Prostate gland (tissue), 2 donors: ENCODE measurements at regions not wholly inside any gene's neighbourhood (a gene's known extent, or its start where the extent isn't known, plus 50 kb on each side); places are given as distances from the start of the nearest gene placed in this dataset.

Source experiments
- POLR2AphosphoS5 ChIP-seq: sonication (generic); formaldehyde crosslinking; IDR thresholded peaks from one replicate; pipeline ENCODE4 v1.6.1; 2017; ENCODE audit warnings: antibody characterized with exemption
- TF ChIP-seq, protein P1 (sequence below), 4 experiments: fragments of 200-600 bp in 2 of 4; fragments of 450-650 bp in 2 of 4; sonication (generic) in 2 of 4; IDR thresholded peaks; 1 replicate in 3 of 4; 2 replicates in 1 of 4; pipeline ENCODE4 v1.5.1; 2016 to 2019; ENCODE audit warnings: antibody characterized with exemption in 4 of 4, mild to moderate bottlenecking in 2 of 4, moderate library complexity in 2 of 4

- TF ChIP-seq, protein P1, sequence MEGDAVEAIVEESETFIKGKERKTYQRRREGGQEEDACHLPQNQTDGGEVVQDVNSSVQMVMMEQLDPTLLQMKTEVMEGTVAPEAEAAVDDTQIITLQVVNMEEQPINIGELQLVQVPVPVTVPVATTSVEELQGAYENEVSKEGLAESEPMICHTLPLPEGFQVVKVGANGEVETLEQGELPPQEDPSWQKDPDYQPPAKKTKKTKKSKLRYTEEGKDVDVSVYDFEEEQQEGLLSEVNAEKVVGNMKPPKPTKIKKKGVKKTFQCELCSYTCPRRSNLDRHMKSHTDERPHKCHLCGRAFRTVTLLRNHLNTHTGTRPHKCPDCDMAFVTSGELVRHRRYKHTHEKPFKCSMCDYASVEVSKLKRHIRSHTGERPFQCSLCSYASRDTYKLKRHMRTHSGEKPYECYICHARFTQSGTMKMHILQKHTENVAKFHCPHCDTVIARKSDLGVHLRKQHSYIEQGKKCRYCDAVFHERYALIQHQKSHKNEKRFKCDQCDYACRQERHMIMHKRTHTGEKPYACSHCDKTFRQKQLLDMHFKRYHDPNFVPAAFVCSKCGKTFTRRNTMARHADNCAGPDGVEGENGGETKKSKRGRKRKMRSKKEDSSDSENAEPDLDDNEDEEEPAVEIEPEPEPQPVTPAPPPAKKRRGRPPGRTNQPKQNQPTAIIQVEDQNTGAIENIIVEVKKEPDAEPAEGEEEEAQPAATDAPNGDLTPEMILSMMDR (IDR thresholded peaks at IDR 0.05), result no peak
- TF ChIP-seq POLR2AphosphoS5, result no peak
Observed at GRCh38 chr3:99508191-99508590, 130.2 kb upstream of the COL8A1 start.
